Activated B cell treated with CpG ODN at 0.5 μM for 24 hours (primary cell): ENCODE measurements at regions not wholly inside any gene's neighbourhood (a gene's known extent, or its start where the extent isn't known, plus 50 kb on each side); places are given as distances from the start of the nearest gene placed in this dataset.

Experiments
- ATAC-seq: fragments of 200-7000 bp; cut with Tn5 transposase; one replicate; pipeline ENCODE4 v1.10.0; 2021; ENCODE audit warnings: low read depth, mild to moderate bottlenecking, moderate library complexity
- CTCF ChIA-PET: fragments of 350-600 bp; sonication (Branson Sonifier 250); formaldehyde crosslinking; loops from one replicate; lab custom pipeline; 2021; ENCODE audit warnings: antibody characterized with exemption; lab: Charles Lee
- POLR2A ChIA-PET: fragments of 350-600 bp; sonication (Branson Sonifier 250); formaldehyde crosslinking; loops from one replicate; lab custom pipeline; 2021; ENCODE audit warnings: antibody characterized with exemption; lab: Charles Lee
- DNase-seq: peaks from one replicate; pipeline ENCODE4 v3.0.0; 2022
- H3K27ac Mint-ChIP-seq: one replicate; pipeline ENCODE4 v1.8.0; 2020; ENCODE audit warnings: mixed read lengths
- H3K27me3 Mint-ChIP-seq: one replicate; pipeline ENCODE4 v1.8.0; 2021; ENCODE audit warnings: mixed read lengths
- H3K36me3 Mint-ChIP-seq: one replicate; pipeline ENCODE4 v1.8.0; 2021; ENCODE audit warnings: low read depth, mixed read lengths
- H3K4me1 Mint-ChIP-seq: one replicate; pipeline ENCODE4 v1.8.0; 2021; ENCODE audit warnings: mixed read lengths
- H3K4me3 Mint-ChIP-seq: one replicate; pipeline ENCODE4 v1.8.0; 2020; ENCODE audit warnings: mild to moderate bottlenecking, mixed read lengths
- H3K9me3 Mint-ChIP-seq: one replicate; pipeline ENCODE4 v1.8.0; 2020; ENCODE audit warnings: mixed read lengths
- intact Hi-C: fragments of 100-400 bp; cut with micrococcal nuclease; formaldehyde crosslinking; loops from one replicate; pipeline ENCODE4 v1.15.1; 2024
- TF ChIP-seq, protein P1 (sequence below): fragments of 200-600 bp; IDR thresholded peaks from one replicate; pipeline ENCODE4 v1.8.0; 2022; ENCODE audit warnings: antibody characterized with exemption, mild to moderate bottlenecking

DNA sequence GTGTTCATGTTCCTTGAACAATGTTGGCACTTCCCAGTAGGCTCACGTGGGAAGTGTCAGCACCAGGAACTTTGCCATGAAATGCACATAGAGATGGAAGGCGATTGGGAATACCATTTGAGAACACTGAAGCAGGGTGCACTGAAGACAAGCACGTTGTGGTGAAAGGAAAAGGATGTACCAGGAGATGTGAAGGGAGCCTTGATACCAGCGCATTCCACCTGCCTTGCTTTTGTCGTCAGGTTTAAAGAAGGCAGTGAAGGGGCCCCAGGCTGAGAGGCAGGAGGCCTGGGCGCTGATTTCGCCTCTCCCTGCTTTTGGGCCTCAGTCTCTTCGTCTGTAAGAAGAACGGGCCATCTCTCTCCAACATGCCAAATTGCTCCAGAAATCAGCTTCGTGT lies 194.5 kb upstream of the HES1 start:
- no peak overlapping the region for H3K4me3 Mint-ChIP-seq
- DNase-seq (no peak), ATAC-seq (no peak)
- H3K27ac Mint-ChIP-seq: no peak overlapping the region
- H3K9me3 Mint-ChIP-seq: no peaks in the 10 kb centered on the region
- CTCF ChIA-PET: no interaction called here
- POLR2A ChIA-PET: no interaction called here
- intact Hi-C loops: no loop called here
- TF ChIP-seq, protein P1, sequence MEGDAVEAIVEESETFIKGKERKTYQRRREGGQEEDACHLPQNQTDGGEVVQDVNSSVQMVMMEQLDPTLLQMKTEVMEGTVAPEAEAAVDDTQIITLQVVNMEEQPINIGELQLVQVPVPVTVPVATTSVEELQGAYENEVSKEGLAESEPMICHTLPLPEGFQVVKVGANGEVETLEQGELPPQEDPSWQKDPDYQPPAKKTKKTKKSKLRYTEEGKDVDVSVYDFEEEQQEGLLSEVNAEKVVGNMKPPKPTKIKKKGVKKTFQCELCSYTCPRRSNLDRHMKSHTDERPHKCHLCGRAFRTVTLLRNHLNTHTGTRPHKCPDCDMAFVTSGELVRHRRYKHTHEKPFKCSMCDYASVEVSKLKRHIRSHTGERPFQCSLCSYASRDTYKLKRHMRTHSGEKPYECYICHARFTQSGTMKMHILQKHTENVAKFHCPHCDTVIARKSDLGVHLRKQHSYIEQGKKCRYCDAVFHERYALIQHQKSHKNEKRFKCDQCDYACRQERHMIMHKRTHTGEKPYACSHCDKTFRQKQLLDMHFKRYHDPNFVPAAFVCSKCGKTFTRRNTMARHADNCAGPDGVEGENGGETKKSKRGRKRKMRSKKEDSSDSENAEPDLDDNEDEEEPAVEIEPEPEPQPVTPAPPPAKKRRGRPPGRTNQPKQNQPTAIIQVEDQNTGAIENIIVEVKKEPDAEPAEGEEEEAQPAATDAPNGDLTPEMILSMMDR: no peak
- H3K4me1 Mint-ChIP-seq: no peaks in the 10 kb centered on the region
- peaks cover 4% of the 10 kb centered on the region for H3K27me3 Mint-ChIP-seq
- no peaks in the 10 kb centered on the region for H3K36me3 Mint-ChIP-seq

DNA sequence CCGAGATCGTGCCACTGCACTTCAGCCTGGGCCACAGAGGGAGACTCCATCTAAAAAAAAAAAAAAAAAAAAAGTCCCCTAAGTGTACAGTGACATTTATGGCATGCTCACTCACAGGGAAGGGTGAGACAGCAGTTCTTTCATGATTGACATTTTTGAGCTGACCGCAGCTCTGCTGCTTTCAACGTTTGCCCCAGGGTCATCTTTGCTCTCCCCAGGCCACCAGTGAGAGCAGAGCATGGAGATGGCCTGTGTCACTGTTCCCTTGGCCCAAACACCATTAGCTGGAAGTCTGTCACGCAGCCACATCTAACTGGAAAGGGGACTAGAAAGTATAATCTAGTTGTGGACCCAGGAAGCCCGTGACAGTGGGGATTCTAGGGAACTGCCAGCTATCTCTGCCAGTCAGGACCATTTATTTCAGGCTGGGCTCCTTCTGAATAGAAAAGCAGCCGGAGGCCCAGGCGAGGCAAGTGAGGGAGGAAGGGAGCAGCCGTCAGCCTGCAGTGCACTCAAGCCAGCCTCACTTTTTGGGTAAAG lies 193.4 kb upstream of the HES1 start:
- Mint-ChIP-seq H3K36me3 (no peaks in the 10 kb centered on the region), H3K27ac (no peak overlapping the region), H3K4me3 (no peak overlapping the region), H3K9me3 (no peaks in the 10 kb centered on the region), H3K27me3 (peaks cover 9% of the 10 kb centered on the region), H3K4me1 (no peaks in the 10 kb centered on the region)
- ATAC-seq: no peak
- POLR2A ChIA-PET: no interaction called here
- intact Hi-C loops: no loop called here
- CTCF ChIA-PET: interaction anchor here (1.7 kb wide), 1 partner anchor 14 kb away, joined by 3 read pairs; no protein-coding TSS in a partner anchor
- TF ChIP-seq, protein P1: no peak
- DNase-seq: no peak

DNA sequence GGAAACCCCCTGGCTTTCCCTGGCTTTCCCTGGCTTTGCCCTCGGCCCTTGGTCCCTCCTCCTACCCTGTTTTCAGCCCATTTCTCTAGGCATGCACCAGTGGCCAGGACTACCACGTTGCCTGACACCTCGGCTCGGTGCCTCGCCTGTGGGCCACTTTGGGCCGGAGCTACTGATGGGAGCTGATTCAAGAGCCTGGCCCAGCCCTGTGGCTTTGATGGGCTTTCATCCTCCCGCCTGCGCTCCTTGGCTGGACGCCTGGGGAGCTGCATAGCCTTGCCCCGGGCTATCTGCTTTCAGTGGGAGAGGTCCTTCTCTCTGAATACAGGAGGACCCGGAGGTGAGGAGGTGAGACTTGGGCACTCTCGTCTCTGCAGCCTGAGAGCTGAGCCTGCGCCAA lies 192.7 kb upstream of the HES1 start:
- intact Hi-C loops: no loop called here
- no peak for ATAC-seq
- no peak for DNase-seq
- Mint-ChIP-seq H3K4me1 (no peaks in the 10 kb centered on the region), H3K4me3 (no peak overlapping the region), H3K27me3 (peaks cover 9% of the 10 kb centered on the region), H3K9me3 (no peaks in the 10 kb centered on the region), H3K27ac (no peak overlapping the region), H3K36me3 (no peaks in the 10 kb centered on the region)
- TF ChIP-seq, protein P1: no peak
- ChIA-PET POLR2A (no interaction called here), CTCF (interaction anchor here (1.7 kb wide), 1 partner anchor 14 kb away, joined by 3 read pairs; no protein-coding TSS in a partner anchor)

DNA sequence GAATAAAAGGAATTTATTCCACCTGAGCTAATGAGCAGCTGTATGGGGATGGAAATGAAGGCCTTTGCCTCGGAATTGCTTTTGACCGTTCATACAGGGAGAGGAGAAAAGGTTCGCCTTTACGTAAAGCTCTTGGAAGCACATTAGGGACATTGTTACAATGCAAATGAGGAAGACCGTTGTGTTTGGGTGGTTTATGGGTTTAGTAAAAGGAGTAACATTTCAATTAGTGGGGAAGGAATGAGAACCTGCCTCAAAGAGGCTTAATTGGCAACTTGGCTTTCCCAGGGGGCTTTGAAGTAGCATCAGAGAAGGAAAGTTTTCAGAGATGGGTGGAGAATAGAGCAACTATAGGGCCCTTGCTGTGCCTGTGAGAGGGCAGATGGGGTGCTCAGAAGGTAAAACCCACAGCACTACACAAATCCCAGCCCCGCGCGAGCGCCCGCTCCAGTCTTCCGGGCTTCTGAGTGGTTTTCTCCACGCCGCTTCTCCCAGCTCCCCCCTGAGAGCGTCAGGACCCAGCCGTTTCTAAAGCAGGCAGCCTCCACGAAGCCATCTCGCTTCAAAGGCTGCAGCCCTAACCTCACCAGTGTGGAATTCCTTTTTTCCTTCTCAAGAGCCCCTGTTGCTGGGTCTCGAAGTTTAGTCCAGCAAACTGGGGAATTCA lies 192.0 kb upstream of the HES1 start:
- no peaks in the 10 kb centered on the region for H3K36me3 Mint-ChIP-seq
- no peaks in the 10 kb centered on the region for H3K4me1 Mint-ChIP-seq
- TF ChIP-seq, protein P1: no peak
- H3K27me3 Mint-ChIP-seq: peaks cover 9% of the 10 kb centered on the region
- ChIA-PET POLR2A (no interaction called here), CTCF (interaction anchor here (1.7 kb wide), 1 partner anchor 15 kb away, joined by 3 read pairs; no protein-coding TSS in a partner anchor)
- no peak overlapping the region for H3K27ac Mint-ChIP-seq
- DNase-seq: no peak
- H3K9me3 Mint-ChIP-seq: no peaks in the 10 kb centered on the region
- ATAC-seq: no peak
- H3K4me3 Mint-ChIP-seq: no peak overlapping the region
- intact Hi-C loops: no loop called here

DNA sequence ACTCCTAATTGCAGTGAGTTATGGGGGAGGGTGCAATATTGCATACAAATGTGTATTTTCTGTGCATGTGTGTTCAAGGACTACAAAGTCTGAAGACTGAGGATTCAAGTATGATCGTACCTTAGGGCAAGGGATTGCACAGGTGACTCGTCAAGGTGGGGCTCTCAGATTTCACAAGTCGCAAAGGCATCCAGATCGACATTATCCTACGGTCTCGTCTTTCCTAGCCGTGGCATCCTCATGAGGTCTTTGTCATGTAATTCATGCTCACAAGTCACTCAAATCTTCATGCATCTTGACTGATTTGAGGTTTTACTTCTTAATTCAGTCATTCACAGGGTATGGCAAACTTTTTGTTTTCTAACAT lies 191.4 kb upstream of the HES1 start:
- no peaks in the 10 kb centered on the region for H3K36me3 Mint-ChIP-seq
- DNase-seq (no peak), ATAC-seq (no peak)
- peaks cover 9% of the 10 kb centered on the region for H3K27me3 Mint-ChIP-seq
- H3K9me3 Mint-ChIP-seq: no peaks in the 10 kb centered on the region
- no peak overlapping the region for H3K4me3 Mint-ChIP-seq
- ChIA-PET CTCF (no interaction called here), POLR2A (no interaction called here)
- intact Hi-C loops: no loop called here
- no peak overlapping the region for H3K27ac Mint-ChIP-seq
- TF ChIP-seq, protein P1: no peak
- no peaks in the 10 kb centered on the region for H3K4me1 Mint-ChIP-seq
